ENCODE measurements at regions not wholly inside any gene's neighbourhood (a gene's known extent, or its start where the extent isn't known, plus 50 kb on each side); places are given as distances from the start of the nearest gene placed in this dataset.

DNA sequence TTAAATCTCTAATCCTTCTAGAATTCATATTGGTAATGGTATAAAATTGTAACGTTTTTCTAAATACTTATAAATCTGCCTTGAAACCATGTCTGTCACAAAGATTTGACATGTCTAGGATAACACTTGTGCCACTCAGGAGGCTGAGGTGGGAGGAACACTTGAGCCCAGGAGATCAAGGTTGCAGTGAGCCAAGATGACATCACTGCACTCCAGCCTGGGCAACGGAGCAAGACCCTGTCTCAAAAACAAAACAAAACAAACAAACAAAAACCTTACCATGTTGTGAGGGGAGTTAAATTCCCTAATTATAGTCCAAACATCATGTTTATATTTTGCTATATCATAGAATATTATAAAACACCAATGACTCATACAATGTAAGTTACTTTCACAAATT, 317.5 kb upstream of the SOX5 start:
- H3K36me3 ChIP-seq (ENCODE audit: control insufficient read depth in 1 of 2, insufficient read depth in 2 of 2, low read length in 2 of 2) = no peaks in the 10 kb centered on the region
- H3K4me1 ChIP-seq (ENCODE audit: control insufficient read depth in 1 of 2, insufficient read depth in 2 of 2, low read length in 2 of 2) = no peaks in the 10 kb centered on the region
- H4K12ac ChIP-seq (ENCODE audit: low read depth, low read length) = no peak overlapping the region
- no peak overlapping the region for H4K91ac ChIP-seq (ENCODE audit: low read depth, low read length)
- no peak overlapping the region for H2AFZ ChIP-seq (ENCODE audit: insufficient read depth, low read length, poor library complexity)
- H2BK120ac ChIP-seq (ENCODE audit: insufficient read depth, low read length, poor library complexity) = no peak overlapping the region
- H3K9me3 ChIP-seq (ENCODE audit: insufficient read depth, low read depth, low read length) = no peaks in the 10 kb centered on the region
- no peak overlapping the region for H4K8ac ChIP-seq (ENCODE audit: low read depth, low read length)
- H3K4ac ChIP-seq (ENCODE audit: low read depth, low read length) = no peak overlapping the region
- no peaks in the 10 kb centered on the region for H3K27me3 ChIP-seq (ENCODE audit: insufficient read depth, low read length)
- H3K4me3 ChIP-seq (ENCODE audit: low read depth, low read length) = no peak overlapping the region
- no peaks in the 10 kb centered on the region for H3K79me1 ChIP-seq (ENCODE audit: low read length)
- no peaks in the 10 kb centered on the region for H3K79me2 ChIP-seq (ENCODE audit: control insufficient read depth, insufficient read depth, low read length, poor library complexity)
- H3K14ac ChIP-seq (ENCODE audit: low read length) = no peak overlapping the region
- H2BK5ac ChIP-seq (ENCODE audit: low read depth, low read length, poor library complexity) = no peak overlapping the region
- H3K23ac ChIP-seq (ENCODE audit: low read length) = no peak overlapping the region
- no CpG with 5 or more reads among the region's 2 CpGs for WGBS (ENCODE audit: extremely low coverage, insufficient coverage, insufficient read length)
- no peak overlapping the region for H3K4me2 ChIP-seq (ENCODE audit: low read length)
- DNase-seq = no peak
- no peak overlapping the region for H2BK12ac ChIP-seq (ENCODE audit: low read length)
- no peak overlapping the region for H3K18ac ChIP-seq (ENCODE audit: low read length)
- H3K9ac ChIP-seq (ENCODE audit: low read length) = no peak overlapping the region
- H3K27ac ChIP-seq (ENCODE audit: low read depth, low read length) = no peak overlapping the region
- no peak overlapping the region for H2AK5ac ChIP-seq (ENCODE audit: low read length)

DNA sequence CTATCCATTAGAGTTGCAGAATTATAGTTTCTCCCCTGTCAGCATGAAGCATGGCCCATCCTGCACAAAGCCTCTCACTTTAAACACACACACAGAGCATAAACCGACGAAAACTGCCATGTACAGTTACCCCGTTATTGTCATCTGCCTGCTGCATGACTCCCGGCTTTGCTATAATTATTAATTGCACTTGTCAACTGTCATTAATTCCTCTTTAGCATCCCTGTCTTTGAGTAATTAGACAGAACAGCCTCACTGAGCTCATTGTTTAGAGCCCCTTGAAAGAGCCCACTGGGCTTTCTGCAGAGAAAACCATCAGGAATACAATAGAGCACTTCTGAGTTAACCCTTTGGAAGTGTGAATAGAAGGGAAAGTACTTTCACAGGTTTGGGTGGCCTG, 307.2 kb upstream of the SOX5 start:
- H4K8ac ChIP-seq (ENCODE audit: low read depth, low read length) = no peak overlapping the region
- H2BK120ac ChIP-seq (ENCODE audit: insufficient read depth, low read length, poor library complexity) = no peak overlapping the region
- no peaks in the 10 kb centered on the region for H3K27me3 ChIP-seq (ENCODE audit: insufficient read depth, low read length)
- H2AK5ac ChIP-seq (ENCODE audit: low read length) = no peak overlapping the region
- no peak overlapping the region for H3K4me2 ChIP-seq (ENCODE audit: low read length)
- no peaks in the 10 kb centered on the region for H3K4me1 ChIP-seq (ENCODE audit: control insufficient read depth in 1 of 2, insufficient read depth in 2 of 2, low read length in 2 of 2)
- no peaks in the 10 kb centered on the region for H3K9me3 ChIP-seq (ENCODE audit: insufficient read depth, low read depth, low read length)
- no peak overlapping the region for H2AFZ ChIP-seq (ENCODE audit: insufficient read depth, low read length, poor library complexity)
- no peak overlapping the region for H3K23ac ChIP-seq (ENCODE audit: low read length)
- no peak overlapping the region for H3K4ac ChIP-seq (ENCODE audit: low read depth, low read length)
- H3K79me2 ChIP-seq (ENCODE audit: control insufficient read depth, insufficient read depth, low read length, poor library complexity) = no peaks in the 10 kb centered on the region
- no CpG with 5 or more reads among the region's 4 CpGs for WGBS (ENCODE audit: extremely low coverage, insufficient coverage, insufficient read length)
- H4K12ac ChIP-seq (ENCODE audit: low read depth, low read length) = no peak overlapping the region
- H3K79me1 ChIP-seq (ENCODE audit: low read length) = no peaks in the 10 kb centered on the region
- no peak overlapping the region for H2BK5ac ChIP-seq (ENCODE audit: low read depth, low read length, poor library complexity)
- H3K9ac ChIP-seq (ENCODE audit: low read length) = no peak overlapping the region
- H3K36me3 ChIP-seq (ENCODE audit: control insufficient read depth in 1 of 2, insufficient read depth in 2 of 2, low read length in 2 of 2) = no peaks in the 10 kb centered on the region
- no peak overlapping the region for H3K14ac ChIP-seq (ENCODE audit: low read length)
- H2BK12ac ChIP-seq (ENCODE audit: low read length) = no peak overlapping the region
- no peak overlapping the region for H3K4me3 ChIP-seq (ENCODE audit: low read depth, low read length)
- no peak for DNase-seq
- H3K27ac ChIP-seq (ENCODE audit: low read depth, low read length) = no peak overlapping the region
- H3K18ac ChIP-seq (ENCODE audit: low read length) = no peak overlapping the region
- H4K91ac ChIP-seq (ENCODE audit: low read depth, low read length) = no peak overlapping the region

GRCh38 chr12:24255920-24256665, 306.6 kb upstream of the SOX5 start:
- no peak overlapping the region for H4K91ac ChIP-seq (ENCODE audit: low read depth, low read length)
- no peaks in the 10 kb centered on the region for H3K36me3 ChIP-seq (ENCODE audit: control insufficient read depth in 1 of 2, insufficient read depth in 2 of 2, low read length in 2 of 2)
- DNase-seq = no peak
- no peak overlapping the region for H4K8ac ChIP-seq (ENCODE audit: low read depth, low read length)
- no peaks in the 10 kb centered on the region for H3K4me1 ChIP-seq (ENCODE audit: control insufficient read depth in 1 of 2, insufficient read depth in 2 of 2, low read length in 2 of 2)
- H3K27ac ChIP-seq (ENCODE audit: low read depth, low read length) = no peak overlapping the region
- no peak overlapping the region for H3K4me2 ChIP-seq (ENCODE audit: low read length)
- no peak overlapping the region for H2BK12ac ChIP-seq (ENCODE audit: low read length)
- no peaks in the 10 kb centered on the region for H3K79me2 ChIP-seq (ENCODE audit: control insufficient read depth, insufficient read depth, low read length, poor library complexity)
- no CpG with 5 or more reads among the region's 7 CpGs for WGBS (ENCODE audit: extremely low coverage, insufficient coverage, insufficient read length)
- no peak overlapping the region for H4K12ac ChIP-seq (ENCODE audit: low read depth, low read length)
- no peak overlapping the region for H2AFZ ChIP-seq (ENCODE audit: insufficient read depth, low read length, poor library complexity)
- no peak overlapping the region for H3K4me3 ChIP-seq (ENCODE audit: low read depth, low read length)
- no peak overlapping the region for H2BK5ac ChIP-seq (ENCODE audit: low read depth, low read length, poor library complexity)
- no peaks in the 10 kb centered on the region for H3K9me3 ChIP-seq (ENCODE audit: insufficient read depth, low read depth, low read length)
- no peak overlapping the region for H3K18ac ChIP-seq (ENCODE audit: low read length)
- no peaks in the 10 kb centered on the region for H3K79me1 ChIP-seq (ENCODE audit: low read length)
- H3K9ac ChIP-seq (ENCODE audit: low read length) = no peak overlapping the region
- H3K14ac ChIP-seq (ENCODE audit: low read length) = no peak overlapping the region
- H3K23ac ChIP-seq (ENCODE audit: low read length) = no peak overlapping the region
- H3K27me3 ChIP-seq (ENCODE audit: insufficient read depth, low read length) = no peaks in the 10 kb centered on the region
- H3K4ac ChIP-seq (ENCODE audit: low read depth, low read length) = no peak overlapping the region
- H2AK5ac ChIP-seq (ENCODE audit: low read length) = no peak overlapping the region
- no peak overlapping the region for H2BK120ac ChIP-seq (ENCODE audit: insufficient read depth, low read length, poor library complexity)

GRCh38 chr12:24252602-24253001, 303.1 kb upstream of the SOX5 start:
- Histone ChIP-seq H3K9ac (ENCODE audit: low read length) (no peak overlapping the region), H3K79me1 (ENCODE audit: low read length) (no peaks in the 10 kb centered on the region), H3K27me3 (ENCODE audit: insufficient read depth, low read length) (no peaks in the 10 kb centered on the region), H2AK5ac (ENCODE audit: low read length) (no peak overlapping the region), H2BK5ac (ENCODE audit: low read depth, low read length, poor library complexity) (no peak overlapping the region), H3K18ac (ENCODE audit: low read length) (no peak overlapping the region), H4K12ac (ENCODE audit: low read depth, low read length) (no peak overlapping the region), H3K9me3 (ENCODE audit: insufficient read depth, low read depth, low read length) (no peaks in the 10 kb centered on the region), H2AFZ (ENCODE audit: insufficient read depth, low read length, poor library complexity) (no peak overlapping the region), H4K91ac (ENCODE audit: low read depth, low read length) (no peak overlapping the region), H3K4me1 (ENCODE audit: control insufficient read depth in 1 of 2, insufficient read depth in 2 of 2, low read length in 2 of 2) (no peaks in the 10 kb centered on the region), H3K36me3 (ENCODE audit: control insufficient read depth in 1 of 2, insufficient read depth in 2 of 2, low read length in 2 of 2) (no peaks in the 10 kb centered on the region), H4K8ac (ENCODE audit: low read depth, low read length) (no peak overlapping the region), H3K4me3 (ENCODE audit: low read depth, low read length) (no peak overlapping the region), H2BK120ac (ENCODE audit: insufficient read depth, low read length, poor library complexity) (no peak overlapping the region), H3K14ac (ENCODE audit: low read length) (no peak overlapping the region), H3K27ac (ENCODE audit: low read depth, low read length) (no peak overlapping the region), H3K4me2 (ENCODE audit: low read length) (no peak overlapping the region), H3K23ac (ENCODE audit: low read length) (no peak overlapping the region), H3K4ac (ENCODE audit: low read depth, low read length) (no peak overlapping the region), H3K79me2 (ENCODE audit: control insufficient read depth, insufficient read depth, low read length, poor library complexity) (no peaks in the 10 kb centered on the region), H2BK12ac (ENCODE audit: low read length) (no peak overlapping the region)
- DNase-seq = no peak
- no CpG with 5 or more reads among the region's 4 CpGs for WGBS (ENCODE audit: extremely low coverage, insufficient coverage, insufficient read length)

All from trophoblast cell (in vitro differentiated cells and primary cell).